Loucy (cell line): ENCODE measurements at regions not wholly inside any gene's neighbourhood (a gene's known extent, or its start where the extent isn't known, plus 50 kb on each side); places are given as distances from the start of the nearest gene placed in this dataset.

Experiments
- H2AFZ ChIP-seq: fragments of 200-600 bp; sonication (generic); 2 replicates; pipeline ENCODE4 v1.6.0; 2016; ENCODE audit warnings: antibody characterized with exemption, mild to moderate bottlenecking, low read length, moderate library complexity
- H3F3A ChIP-seq: fragments of 200-600 bp; 2 replicates; pipeline ENCODE4 v1.6.0; 2016; ENCODE audit warnings: antibody characterized with exemption, low read depth, mild to moderate bottlenecking
- H3K27me3 ChIP-seq: fragments of 200-600 bp; sonication (generic); 2 replicates; pipeline ENCODE4 v1.6.1; 2014; ENCODE audit warnings: low read length, mild to moderate bottlenecking; ENCODE audit not compliant: insufficient read depth, poor library complexity, severe bottlenecking
- H3K36me3 ChIP-seq: fragments of 200-600 bp; sonication (generic); 2 replicates; pipeline ENCODE4 v1.6.1; 2016; ENCODE audit warnings: low read length; ENCODE audit not compliant: insufficient read depth
- H3K4me1 ChIP-seq: fragments of 200-600 bp; sonication (generic); 2 replicates; pipeline ENCODE4 v1.5.1; 2014; ENCODE audit warnings: low read length, mild to moderate bottlenecking; ENCODE audit not compliant: insufficient read depth, poor library complexity, severe bottlenecking
- H3K4me2 ChIP-seq: fragments of 200-600 bp; sonication (generic); 2 replicates; pipeline ENCODE4 v1.6.0; 2014; ENCODE audit warnings: antibody characterized with exemption, low read length, low read depth, mild to moderate bottlenecking; ENCODE audit not compliant: poor library complexity, severe bottlenecking
- H3K4me3 ChIP-seq: fragments of 200-600 bp; sonication (generic); 2 replicates; pipeline ENCODE4 v1.5.1; 2014; ENCODE audit warnings: low read length, mild to moderate bottlenecking, mixed read lengths; ENCODE audit not compliant: poor library complexity, severe bottlenecking
- H3K79me2 ChIP-seq: fragments of 200-600 bp; sonication (generic); 2 replicates; pipeline ENCODE4 v1.6.1; 2014; ENCODE audit warnings: low read length; ENCODE audit not compliant: insufficient read depth
- H3K9ac ChIP-seq: fragments of 200-600 bp; sonication (generic); 2 replicates; pipeline ENCODE4 v1.6.0; 2014; ENCODE audit warnings: mild to moderate bottlenecking, low read depth, low read length, moderate library complexity; ENCODE audit not compliant: poor library complexity, severe bottlenecking
- H3K9me2 ChIP-seq: fragments of 200-600 bp; sonication (generic); replicated peaks from 2 replicates; pipeline ENCODE4 v1.6.1; 2016; ENCODE audit warnings: low read depth, low read length, mixed read lengths
- H3K9me3 ChIP-seq: fragments of 200-600 bp; sonication (generic); 2 replicates; pipeline ENCODE4 v1.6.1; 2014; ENCODE audit warnings: mild to moderate bottlenecking, antibody characterized with exemption, low read length, low read depth; ENCODE audit not compliant: insufficient read depth
- H4K20me1 ChIP-seq: fragments of 200-600 bp; sonication (generic); 2 replicates; pipeline ENCODE4 v1.6.0; 2014; ENCODE audit warnings: antibody characterized with exemption, low read length, mild to moderate bottlenecking; ENCODE audit not compliant: insufficient read depth, poor library complexity, severe bottlenecking
- CTCF ChIP-seq: fragments of 200-600 bp; sonication (generic); conservative IDR thresholded peaks from 2 replicates; pipeline ENCODE4 v1.5.1; 2014; ENCODE audit warnings: mild to moderate bottlenecking, antibody characterized with exemption, low read length
- EZH2phosphoT487 ChIP-seq: fragments of 200-600 bp; IDR thresholded peaks from 2 replicates; pipeline ENCODE4 v1.6.1; 2018; ENCODE audit warnings: antibody characterized with exemption, mild to moderate bottlenecking, moderate library complexity, borderline replicate concordance

DNA sequence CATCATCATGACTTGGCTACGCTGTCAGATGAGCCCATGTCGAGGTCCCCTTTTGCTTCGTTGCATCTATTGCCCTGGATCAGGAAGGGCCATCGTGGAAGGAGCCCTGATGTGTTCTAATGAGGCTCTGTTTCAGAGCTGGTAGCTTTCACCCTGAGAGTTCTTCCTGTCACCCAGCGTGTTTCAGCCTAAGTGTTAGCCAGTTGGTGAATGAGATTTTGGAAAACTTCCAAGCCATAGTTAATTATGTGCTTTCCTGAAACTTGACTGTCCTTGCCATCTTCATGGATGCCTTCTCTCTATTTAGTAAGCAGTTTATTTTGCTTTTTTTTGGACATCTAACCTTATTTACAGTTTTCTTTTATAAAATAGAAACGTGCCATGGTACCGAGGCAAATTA is 1695.4 kb upstream of the WWC1 start:
- TF ChIP-seq CTCF (no peak), EZH2phosphoT487 (no peak)
- Histone ChIP-seq H3K4me1 (no peaks in the 10 kb centered on the region), H2AFZ (no peak overlapping the region)

GRCh38 chr5:166602271-166602670 is 1689.2 kb upstream of the WWC1 start:
- H3F3A ChIP-seq, result no peaks in the 10 kb centered on the region
- no peaks in the 10 kb centered on the region for H3K9me3 ChIP-seq
- H3K4me1 ChIP-seq, result no peaks in the 10 kb centered on the region
- no peaks in the 10 kb centered on the region for H3K79me2 ChIP-seq
- no peak overlapping the region for H3K9ac ChIP-seq
- H3K4me3 ChIP-seq, result no peak overlapping the region
- H3K36me3 ChIP-seq, result no peaks in the 10 kb centered on the region
- H3K4me2 ChIP-seq, result no peak overlapping the region
- H4K20me1 ChIP-seq, result no peaks in the 10 kb centered on the region
- no peaks in the 10 kb centered on the region for H3K27me3 ChIP-seq
- H2AFZ ChIP-seq, result no peak overlapping the region
- no peaks in the 10 kb centered on the region for H3K9me2 ChIP-seq
- TF ChIP-seq EZH2phosphoT487 (no peak), CTCF (no peak)

More for the DNA sequence above, 1695.4 kb upstream of the WWC1 start:
- H4K20me1 ChIP-seq, result no peaks in the 10 kb centered on the region
- H3K4me2 ChIP-seq, result no peak overlapping the region
- H3K4me3 ChIP-seq, result no peak overlapping the region
- no peaks in the 10 kb centered on the region for H3K9me3 ChIP-seq
- no peaks in the 10 kb centered on the region for H3K9me2 ChIP-seq
- H3K36me3 ChIP-seq, result no peaks in the 10 kb centered on the region
- no peaks in the 10 kb centered on the region for H3F3A ChIP-seq
- H3K79me2 ChIP-seq, result no peaks in the 10 kb centered on the region
- no peaks in the 10 kb centered on the region for H3K27me3 ChIP-seq
- H3K9ac ChIP-seq, result no peak overlapping the region

DNA sequence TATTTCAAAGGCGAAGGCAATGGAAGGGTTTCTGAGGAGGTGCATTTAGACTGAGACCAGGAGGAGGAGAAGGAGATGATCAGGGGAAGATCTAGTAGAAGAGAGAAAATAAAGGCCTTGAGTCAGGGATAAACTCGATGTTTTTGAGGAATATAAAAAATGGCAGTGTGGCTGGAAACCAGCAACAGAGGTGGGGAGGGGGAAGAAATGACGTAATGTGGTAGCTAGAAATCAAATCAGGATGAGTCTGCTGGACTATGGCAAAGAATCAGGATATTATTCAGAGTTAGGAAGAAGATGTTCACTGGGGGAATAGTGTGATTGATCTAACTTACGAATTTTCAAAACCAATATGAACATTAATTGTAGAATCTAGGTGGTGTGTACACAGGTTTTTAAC is 1673.9 kb upstream of the WWC1 start:
- no peaks in the 10 kb centered on the region for H3K27me3 ChIP-seq
- no peak overlapping the region for H3K4me3 ChIP-seq
- H3F3A ChIP-seq, result no peaks in the 10 kb centered on the region
- no peaks in the 10 kb centered on the region for H4K20me1 ChIP-seq
- no peak overlapping the region for H3K4me2 ChIP-seq
- no peaks in the 10 kb centered on the region for H3K9me3 ChIP-seq
- no peaks in the 10 kb centered on the region for H3K36me3 ChIP-seq
- no peaks in the 10 kb centered on the region for H3K9me2 ChIP-seq
- TF ChIP-seq CTCF (no peak), EZH2phosphoT487 (no peak)
- H3K4me1 ChIP-seq, result no peaks in the 10 kb centered on the region
- no peak overlapping the region for H3K9ac ChIP-seq
- H3K79me2 ChIP-seq, result no peaks in the 10 kb centered on the region
- H2AFZ ChIP-seq, result no peak overlapping the region
